ENCODE measurements at regions not wholly inside any gene's neighbourhood (a gene's known extent, or its start where the extent isn't known, plus 50 kb on each side); places are given as distances from the start of the nearest gene placed in this dataset.
A peak's percentile ranks its signal among the peaks of the same experiment; 100 is the strongest.

DNA sequence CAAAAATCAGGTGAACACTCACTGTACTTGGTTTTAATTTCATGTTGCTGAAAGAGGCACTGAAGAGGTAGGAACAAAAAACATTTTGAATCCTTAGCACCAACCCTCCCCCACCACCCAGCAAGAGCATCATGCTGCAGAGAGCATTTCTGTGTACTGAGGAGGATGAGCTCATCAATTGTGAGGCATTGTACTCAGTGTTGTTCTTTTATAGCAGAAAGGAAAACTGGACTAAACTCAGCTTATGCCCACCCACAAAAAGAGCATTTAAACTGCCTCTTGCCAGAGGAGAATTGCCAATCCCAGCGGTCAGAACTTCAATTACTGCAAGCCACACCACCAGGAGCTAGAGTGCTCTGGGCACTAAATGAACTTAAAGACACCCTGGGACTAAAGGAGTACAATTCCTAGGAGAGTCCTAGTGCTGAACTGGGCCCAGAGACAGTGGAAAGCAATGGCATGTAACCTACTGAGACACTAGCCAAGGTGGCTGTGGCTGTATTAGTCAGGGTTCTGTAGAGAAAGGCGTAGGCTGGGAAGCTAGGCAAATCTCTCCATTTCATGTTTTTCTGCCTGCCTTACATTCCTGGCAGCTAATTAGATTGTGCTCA, 280.7 kb upstream of the KLHL4 start:
- intact Hi-C loops (cut with micrococcal nuclease): no loop called here

DNA sequence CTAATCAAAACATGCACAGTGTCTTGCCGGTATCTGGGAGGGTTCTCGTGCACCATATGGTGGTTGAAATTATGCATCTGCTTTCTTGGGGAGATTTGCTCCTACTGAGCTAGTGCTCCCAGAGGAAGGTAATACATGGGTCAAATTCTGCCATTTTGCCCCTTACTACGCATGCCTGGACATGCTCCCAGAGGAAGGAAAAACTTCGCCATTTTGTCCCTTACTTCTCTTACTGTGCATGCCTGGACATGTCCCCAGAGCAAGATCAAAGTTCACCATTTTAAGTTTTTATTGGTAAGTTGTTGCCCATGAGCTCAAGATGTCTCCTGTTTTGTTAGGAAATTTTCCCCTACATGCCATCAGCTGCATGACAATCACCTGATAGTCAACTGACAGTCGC, 252.1 kb upstream of the KLHL4 start:
- no peak overlapping the region for H3K4me3 Mint-ChIP-seq
- Histone ChIP-seq H3K36me3 (ENCODE audit: control insufficient read depth in 2 of 3, insufficient read depth in 3 of 3, low read length in 3 of 3) (no peaks in the 10 kb centered on the region), H3K9me3 (ENCODE audit: control insufficient read depth in 2 of 3, low read length in 3 of 3) (no peaks in the 10 kb centered on the region), H3K4me1 (ENCODE audit: control insufficient read depth in 2 of 2, insufficient read depth in 2 of 2, low read length in 2 of 2) (no peaks in the 10 kb centered on the region), H3K27me3 (ENCODE audit: control insufficient read depth in 2 of 2, insufficient read depth in 2 of 2, low read length in 2 of 2) (no peaks in the 10 kb centered on the region), H3K27ac (ENCODE audit: low read depth, low read length) (no peak overlapping the region), H3K4me3 (ENCODE audit: low read length) (no peak overlapping the region)
- ChIA-PET POLR2A (no interaction called here), CTCF (no interaction called here)
- no peaks in the 10 kb centered on the region for H3K4me1 Mint-ChIP-seq
- no peak for ATAC-seq
- H3K36me3 Mint-ChIP-seq: no peaks in the 10 kb centered on the region
- H3K9me3 Mint-ChIP-seq: peaks cover 0 to 6% (median 0%) of the 10 kb centered on the region in 11 donors
- intact Hi-C loops (cut with micrococcal nuclease): no loop called here
- DNase-seq: no peak
- no peak overlapping the region for H3K27ac Mint-ChIP-seq
- H3K27me3 Mint-ChIP-seq: no peaks in the 10 kb centered on the region

More for the DNA sequence above, 280.7 kb upstream of the KLHL4 start:
- Histone ChIP-seq H3K36me3 (ENCODE audit: control insufficient read depth in 2 of 3, insufficient read depth in 3 of 3, low read length in 3 of 3) (no peaks in the 10 kb centered on the region), H3K4me1 (ENCODE audit: control insufficient read depth in 2 of 2, insufficient read depth in 2 of 2, low read length in 2 of 2) (no peaks in the 10 kb centered on the region), H3K9me3 (ENCODE audit: control insufficient read depth in 2 of 3, low read length in 3 of 3) (no peaks in the 10 kb centered on the region), H3K27me3 (ENCODE audit: control insufficient read depth in 2 of 2, insufficient read depth in 2 of 2, low read length in 2 of 2) (no peaks in the 10 kb centered on the region), H3K4me3 (ENCODE audit: low read length) (no peak overlapping the region), H3K27ac (ENCODE audit: low read depth, low read length) (no peak overlapping the region)
- peaks cover 0 to 5% (median 0%) of the 10 kb centered on the region in 11 donors for H3K9me3 Mint-ChIP-seq
- H3K4me3 Mint-ChIP-seq: no peak overlapping the region
- no peak for DNase-seq
- ChIA-PET POLR2A (no interaction called here), CTCF (no interaction called here)
- H3K27ac Mint-ChIP-seq: no peak overlapping the region
- H3K27me3 Mint-ChIP-seq: no peaks in the 10 kb centered on the region
- H3K4me1 Mint-ChIP-seq: no peaks in the 10 kb centered on the region
- no peaks in the 10 kb centered on the region for H3K36me3 Mint-ChIP-seq
- ATAC-seq: no peak

DNA sequence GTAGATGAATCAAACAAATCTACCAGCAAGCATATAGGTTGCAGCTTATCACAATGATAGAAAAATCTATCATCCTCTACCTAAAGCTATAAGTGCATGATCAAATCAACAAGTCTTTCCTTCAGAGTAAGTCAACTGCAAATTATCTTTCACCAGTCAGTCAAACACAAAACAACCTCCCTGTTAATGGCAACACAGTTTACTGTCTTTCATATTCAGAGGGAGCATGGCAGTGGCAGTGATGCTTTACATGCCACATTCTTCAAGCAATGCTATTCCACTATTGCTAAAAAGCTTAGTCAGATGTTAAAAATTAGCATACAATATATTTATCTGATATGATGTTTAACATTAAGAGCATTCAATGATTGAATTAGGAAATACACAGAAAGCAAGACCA, 245.1 kb upstream of the KLHL4 start:
- ChIA-PET CTCF (no interaction called here), POLR2A (no interaction called here)

DNA sequence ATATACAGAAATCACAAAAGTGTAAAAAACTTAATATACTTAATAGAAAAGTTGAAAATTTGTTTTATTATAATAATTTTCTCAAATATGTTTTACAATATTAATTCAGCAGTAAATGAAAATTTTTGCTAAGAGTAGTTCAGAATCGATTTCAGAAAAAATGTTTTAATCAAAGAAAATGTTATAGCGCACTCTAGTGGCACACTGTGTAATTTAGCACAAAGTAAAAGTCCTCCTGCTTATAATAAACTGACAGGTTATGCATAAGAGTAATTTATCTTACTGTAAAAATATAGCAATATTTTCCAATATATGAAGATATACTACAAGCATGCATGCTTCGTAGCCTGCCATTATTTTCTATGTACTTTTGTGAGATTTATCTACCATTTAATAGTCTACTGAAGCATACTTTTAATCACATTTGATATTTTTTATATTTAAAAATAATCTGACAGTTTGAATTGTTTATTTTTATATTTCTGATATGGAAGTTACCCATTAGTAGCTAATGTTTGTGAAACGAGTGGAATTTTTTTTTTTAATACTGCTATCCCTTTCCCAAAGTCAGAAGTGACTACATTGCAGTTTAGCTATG, 217.9 kb upstream of the KLHL4 start:
- no peaks in the 10 kb centered on the region for H3K9me3 Mint-ChIP-seq
- no peaks in the 10 kb centered on the region for H3K9me3 ChIP-seq (ENCODE audit: control insufficient read depth in 2 of 3, low read length in 3 of 3)
- POLR2A ChIA-PET: no interaction called here
- no peaks in the 10 kb centered on the region for H3K27me3 Mint-ChIP-seq
- intact Hi-C loops (cut with micrococcal nuclease): no loop called here
- no peak overlapping the region for H3K4me3 ChIP-seq (ENCODE audit: low read length)
- no peaks in the 10 kb centered on the region for H3K36me3 Mint-ChIP-seq
- ATAC-seq: no peak
- no peaks in the 10 kb centered on the region for H3K27me3 ChIP-seq (ENCODE audit: control insufficient read depth in 2 of 2, insufficient read depth in 2 of 2, low read length in 2 of 2)
- CTCF ChIA-PET: no interaction called here
- no peak overlapping the region for H3K27ac Mint-ChIP-seq
- H3K4me3 Mint-ChIP-seq: no peak overlapping the region
- DNase-seq: peak in 2 of 9 donors; percentile 2
- no peaks in the 10 kb centered on the region for H3K4me1 ChIP-seq (ENCODE audit: control insufficient read depth in 2 of 2, insufficient read depth in 2 of 2, low read length in 2 of 2)
- no peaks in the 10 kb centered on the region for H3K4me1 Mint-ChIP-seq
- no peaks in the 10 kb centered on the region for H3K36me3 ChIP-seq (ENCODE audit: control insufficient read depth in 2 of 3, insufficient read depth in 3 of 3, low read length in 3 of 3)
- no peak overlapping the region for H3K27ac ChIP-seq (ENCODE audit: low read depth, low read length)

More for the DNA sequence above, 245.1 kb upstream of the KLHL4 start:
- no peaks in the 10 kb centered on the region for H3K4me1 ChIP-seq (ENCODE audit: control insufficient read depth in 2 of 2, insufficient read depth in 2 of 2, low read length in 2 of 2)
- no peak overlapping the region for H3K4me3 ChIP-seq (ENCODE audit: low read length)
- H3K9me3 ChIP-seq (ENCODE audit: control insufficient read depth in 2 of 3, low read length in 3 of 3): no peaks in the 10 kb centered on the region
- ATAC-seq: no peak
- DNase-seq: no peak
- Mint-ChIP-seq H3K27ac (no peak overlapping the region), H3K4me3 (no peak overlapping the region), H3K27me3 (no peaks in the 10 kb centered on the region), H3K36me3 (no peaks in the 10 kb centered on the region), H3K4me1 (no peaks in the 10 kb centered on the region), H3K9me3 (peaks cover 0 to 1% (median 0%) of the 10 kb centered on the region in 11 donors)
- no peaks in the 10 kb centered on the region for H3K36me3 ChIP-seq (ENCODE audit: control insufficient read depth in 2 of 3, insufficient read depth in 3 of 3, low read length in 3 of 3)
- H3K27me3 ChIP-seq (ENCODE audit: control insufficient read depth in 2 of 2, insufficient read depth in 2 of 2, low read length in 2 of 2): no peaks in the 10 kb centered on the region
- intact Hi-C loops (cut with micrococcal nuclease): no loop called here
- no peak overlapping the region for H3K27ac ChIP-seq (ENCODE audit: low read depth, low read length)

DNA sequence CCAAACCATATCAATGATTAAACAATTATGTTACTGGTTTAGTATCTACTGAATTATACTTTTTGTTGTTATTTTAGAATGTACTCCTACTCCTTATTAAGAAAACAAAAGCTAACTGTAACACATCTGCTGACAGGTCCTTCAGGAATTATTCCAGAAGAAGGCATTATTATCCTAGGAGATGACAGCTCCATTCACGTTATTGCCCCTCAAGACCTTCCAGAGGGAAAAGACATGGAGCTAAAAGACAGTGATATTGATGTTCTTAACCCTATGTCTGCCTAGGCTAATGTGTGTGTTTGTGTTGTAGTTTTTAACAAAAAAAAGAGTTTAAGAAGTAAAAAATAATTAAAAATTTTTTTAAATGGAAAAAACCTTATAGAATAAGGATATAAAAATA, 206.8 kb upstream of the KLHL4 start:
- Mint-ChIP-seq H3K4me3 (no peak overlapping the region), H3K27me3 (no peaks in the 10 kb centered on the region), H3K27ac (no peak overlapping the region), H3K36me3 (no peaks in the 10 kb centered on the region), H3K4me1 (no peaks in the 10 kb centered on the region), H3K9me3 (peaks cover 0 to 6% (median 0%) of the 10 kb centered on the region in 11 donors)
- H3K36me3 ChIP-seq (ENCODE audit: control insufficient read depth in 2 of 3, insufficient read depth in 3 of 3, low read length in 3 of 3): no peaks in the 10 kb centered on the region
- POLR2A ChIA-PET: no interaction called here
- DNase-seq (no peak), ATAC-seq (no peak)
- no peak overlapping the region for H3K4me3 ChIP-seq (ENCODE audit: low read length)
- no peaks in the 10 kb centered on the region for H3K4me1 ChIP-seq (ENCODE audit: control insufficient read depth in 2 of 2, insufficient read depth in 2 of 2, low read length in 2 of 2)
- H3K27ac ChIP-seq (ENCODE audit: low read depth, low read length): no peak overlapping the region
- CTCF ChIA-PET: no interaction called here
- intact Hi-C loops (cut with micrococcal nuclease): no loop called here
- no peaks in the 10 kb centered on the region for H3K27me3 ChIP-seq (ENCODE audit: control insufficient read depth in 2 of 2, insufficient read depth in 2 of 2, low read length in 2 of 2)
- no peaks in the 10 kb centered on the region for H3K9me3 ChIP-seq (ENCODE audit: control insufficient read depth in 2 of 3, low read length in 3 of 3)

DNA sequence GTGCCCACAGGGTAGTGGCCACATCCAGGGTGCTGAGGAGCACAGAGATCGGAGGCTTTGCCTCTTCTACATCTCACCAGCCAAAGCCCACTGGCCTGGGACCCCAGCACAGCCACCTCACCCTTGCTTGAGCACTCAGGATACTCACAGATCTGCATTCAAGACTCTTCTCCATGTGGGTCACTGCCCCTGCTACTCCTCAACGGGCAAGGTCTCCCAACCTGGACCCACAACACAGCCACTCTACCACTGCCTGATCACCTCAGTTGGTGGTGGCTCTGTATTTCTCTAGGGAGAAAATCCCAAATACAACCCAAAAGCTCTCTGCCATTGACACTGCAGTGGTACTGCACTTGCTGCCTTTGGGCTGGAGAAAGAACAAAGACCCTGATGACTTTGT, 190.3 kb upstream of the KLHL4 start:
- H3K4me3 Mint-ChIP-seq: no peak overlapping the region
- no peak overlapping the region for H3K27ac Mint-ChIP-seq
- intact Hi-C loops (cut with micrococcal nuclease): no loop called here
- Histone ChIP-seq H3K9me3 (ENCODE audit: control insufficient read depth in 2 of 3, low read length in 3 of 3) (no peaks in the 10 kb centered on the region), H3K27ac (ENCODE audit: low read depth, low read length) (no peak overlapping the region), H3K36me3 (ENCODE audit: control insufficient read depth in 2 of 3, insufficient read depth in 3 of 3, low read length in 3 of 3) (no peaks in the 10 kb centered on the region), H3K4me1 (ENCODE audit: control insufficient read depth in 2 of 2, insufficient read depth in 2 of 2, low read length in 2 of 2) (no peaks in the 10 kb centered on the region), H3K4me3 (ENCODE audit: low read length) (no peak overlapping the region), H3K27me3 (ENCODE audit: control insufficient read depth in 2 of 2, insufficient read depth in 2 of 2, low read length in 2 of 2) (no peaks in the 10 kb centered on the region)
- H3K36me3 Mint-ChIP-seq: no peaks in the 10 kb centered on the region
- peaks cover 0 to 1% (median 0%) of the 10 kb centered on the region in 11 donors for H3K9me3 Mint-ChIP-seq
- ChIA-PET POLR2A (no interaction called here), CTCF (no interaction called here)
- H3K27me3 Mint-ChIP-seq: no peaks in the 10 kb centered on the region
- DNase-seq (no peak), ATAC-seq (no peak)
- no peaks in the 10 kb centered on the region for H3K4me1 Mint-ChIP-seq

DNA sequence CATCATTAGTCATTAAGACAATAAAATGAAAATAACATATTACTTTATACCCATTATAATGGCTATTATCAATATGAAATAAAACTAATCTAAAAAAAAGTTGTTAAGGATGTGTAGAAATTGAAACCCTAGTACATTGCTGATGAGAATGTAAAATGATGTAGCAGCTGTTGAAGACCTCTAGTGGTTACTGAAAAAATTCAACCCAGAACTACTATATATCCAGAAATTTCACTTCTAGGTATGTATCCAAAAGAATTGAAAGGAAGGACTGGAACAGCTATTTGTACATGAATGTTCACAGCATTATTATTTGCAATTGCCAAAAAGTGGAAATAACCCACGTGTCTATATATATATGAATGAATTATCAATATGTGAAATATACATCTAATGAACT, 180.3 kb upstream of the KLHL4 start:
- H3K27me3 ChIP-seq (ENCODE audit: control insufficient read depth in 2 of 2, insufficient read depth in 2 of 2, low read length in 2 of 2): no peaks in the 10 kb centered on the region
- no peaks in the 10 kb centered on the region for H3K27me3 Mint-ChIP-seq
- no peaks in the 10 kb centered on the region for H3K9me3 ChIP-seq (ENCODE audit: control insufficient read depth in 2 of 3, low read length in 3 of 3)
- intact Hi-C loops (cut with micrococcal nuclease): no loop called here
- no peaks in the 10 kb centered on the region for H3K4me1 Mint-ChIP-seq
- DNase-seq (no peak), ATAC-seq (no peak)
- CTCF ChIA-PET: no interaction called here
- no peak overlapping the region for H3K27ac ChIP-seq (ENCODE audit: low read depth, low read length)
- peaks cover 0 to 4% (median 0%) of the 10 kb centered on the region in 11 donors for H3K9me3 Mint-ChIP-seq
- no peak overlapping the region for H3K4me3 Mint-ChIP-seq
- no peak overlapping the region for H3K27ac Mint-ChIP-seq
- no peaks in the 10 kb centered on the region for H3K4me1 ChIP-seq (ENCODE audit: control insufficient read depth in 2 of 2, insufficient read depth in 2 of 2, low read length in 2 of 2)
- H3K36me3 ChIP-seq (ENCODE audit: control insufficient read depth in 2 of 3, insufficient read depth in 3 of 3, low read length in 3 of 3): no peaks in the 10 kb centered on the region
- no peaks in the 10 kb centered on the region for H3K36me3 Mint-ChIP-seq
- no peak overlapping the region for H3K4me3 ChIP-seq (ENCODE audit: low read length)
- POLR2A ChIA-PET: no interaction called here
